DMS53 treated with DMSO at 0.1 percent for 48 hours (cell line): ENCODE measurements at regions not wholly inside any gene's neighbourhood (a gene's known extent, or its start where the extent isn't known, plus 50 kb on each side); places are given as distances from the start of the nearest gene placed in this dataset.
"Not testable (repeated sequence)": the region's sequence is repeated elsewhere in the genome, so short reads cannot be mapped to it uniquely, and the experiment has no call there.

Source experiments
- DNase-seq: peaks from one replicate; lab custom pipeline; 2025; ENCODE audit not compliant: unreplicated experiment; lab: John Stamatoyannopoulos, UW

DNA sequence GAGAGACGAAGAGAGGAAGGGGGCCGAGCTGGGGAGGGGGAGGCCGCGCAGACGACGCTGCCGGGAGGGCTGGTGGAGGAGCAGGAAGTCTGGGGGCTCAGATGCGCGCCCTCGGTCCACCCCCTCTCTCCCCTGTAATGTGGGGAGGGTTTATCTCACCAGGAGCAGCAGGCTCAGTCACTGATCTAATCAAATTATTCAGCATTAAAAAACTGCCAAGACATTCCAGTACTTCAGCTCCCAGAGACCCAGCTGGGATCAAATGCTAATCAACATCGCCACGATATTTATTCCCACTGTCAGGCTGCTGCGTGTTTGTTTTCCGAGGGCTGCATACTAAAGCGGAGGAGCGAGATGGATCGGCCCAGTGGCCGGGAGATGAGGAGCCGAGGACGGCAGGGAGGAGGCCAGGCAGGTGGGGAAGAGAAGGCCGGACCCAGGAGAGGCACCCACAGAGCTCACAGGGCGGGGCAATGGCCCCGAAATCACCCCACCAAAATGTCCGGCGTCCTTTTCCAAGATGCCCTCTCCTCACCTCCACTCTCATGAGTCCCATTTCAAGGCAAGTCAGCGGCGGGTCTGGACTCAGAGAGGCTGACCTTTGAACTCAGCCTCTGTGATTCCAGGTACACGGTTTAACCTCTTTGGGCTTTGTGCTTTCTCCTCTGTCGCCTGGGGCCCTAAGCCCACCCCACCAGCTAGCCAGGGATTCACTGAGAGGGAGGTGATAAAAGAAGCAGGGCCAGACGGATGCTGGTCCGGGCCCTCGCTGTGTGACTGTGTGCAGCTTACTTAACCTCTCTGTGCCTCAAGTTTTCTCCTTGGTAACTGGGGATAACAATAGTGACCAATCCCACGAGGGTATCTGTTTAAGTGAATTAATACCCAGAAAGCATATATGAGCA is 502.1 kb downstream of the MN1 start:
- no peak for DNase-seq

DNA sequence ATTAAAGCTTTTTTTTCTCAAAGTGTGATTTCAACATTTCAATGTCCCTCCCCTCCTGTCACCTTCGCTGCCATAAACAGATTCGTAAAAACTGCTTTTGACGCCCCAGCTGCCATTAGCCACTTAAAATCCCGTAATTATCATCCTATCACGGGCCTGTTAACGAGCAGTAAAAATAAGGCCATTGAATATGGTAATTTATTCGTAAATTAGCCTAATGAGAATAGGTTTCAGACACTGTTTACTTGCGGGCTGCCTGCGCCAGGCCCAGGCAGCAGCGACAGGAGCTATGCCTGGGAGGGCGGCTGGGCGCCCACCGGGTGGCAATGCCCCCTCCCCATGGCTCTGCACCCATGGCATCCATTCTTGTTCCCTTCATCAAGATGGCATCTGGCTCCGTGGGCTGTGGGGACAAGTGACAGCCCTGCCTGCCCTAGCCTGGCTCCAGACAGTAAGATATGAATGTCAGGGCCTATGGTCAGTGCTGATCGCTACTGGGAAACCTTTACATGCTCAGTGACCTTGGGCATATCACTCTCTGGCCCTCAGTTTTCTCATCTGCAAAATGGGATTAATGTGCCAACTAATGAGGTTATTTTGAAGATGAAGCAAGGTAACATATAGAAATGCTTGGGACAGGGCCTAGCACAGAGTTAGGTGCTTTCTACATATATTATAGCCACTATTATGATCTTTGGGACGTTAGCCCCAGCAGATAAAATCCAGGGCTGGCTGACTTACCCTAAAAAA is 500.8 kb downstream of the MN1 start:
- no peak for DNase-seq

GRCh38 chr22:27302501-27302900 is 499.1 kb downstream of the MN1 start:
- no peak for DNase-seq

GRCh38 chr22:27303718-27304117 is 497.8 kb downstream of the MN1 start:
- no peak for DNase-seq

DNA sequence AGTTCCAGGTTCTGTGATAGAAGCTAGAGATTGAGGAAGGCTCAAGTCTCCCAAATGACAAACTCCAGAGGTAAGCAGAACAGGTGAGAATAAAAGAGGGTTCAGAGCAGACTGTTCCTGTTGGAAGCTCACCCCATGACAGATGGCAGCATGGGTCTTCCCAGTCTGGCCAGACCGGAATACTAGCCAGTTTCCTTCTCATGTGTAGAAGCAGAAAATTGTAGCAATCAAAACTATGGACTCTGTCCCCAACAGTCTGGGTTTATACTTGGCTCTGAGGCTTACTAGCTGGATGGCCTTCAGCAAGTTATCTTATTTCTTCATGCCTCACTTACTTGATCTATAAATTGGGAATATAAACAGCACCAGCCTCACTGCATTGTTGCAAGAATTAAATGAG is 494.8 kb downstream of the MN1 start:
- DNase-seq: no peak

DNA sequence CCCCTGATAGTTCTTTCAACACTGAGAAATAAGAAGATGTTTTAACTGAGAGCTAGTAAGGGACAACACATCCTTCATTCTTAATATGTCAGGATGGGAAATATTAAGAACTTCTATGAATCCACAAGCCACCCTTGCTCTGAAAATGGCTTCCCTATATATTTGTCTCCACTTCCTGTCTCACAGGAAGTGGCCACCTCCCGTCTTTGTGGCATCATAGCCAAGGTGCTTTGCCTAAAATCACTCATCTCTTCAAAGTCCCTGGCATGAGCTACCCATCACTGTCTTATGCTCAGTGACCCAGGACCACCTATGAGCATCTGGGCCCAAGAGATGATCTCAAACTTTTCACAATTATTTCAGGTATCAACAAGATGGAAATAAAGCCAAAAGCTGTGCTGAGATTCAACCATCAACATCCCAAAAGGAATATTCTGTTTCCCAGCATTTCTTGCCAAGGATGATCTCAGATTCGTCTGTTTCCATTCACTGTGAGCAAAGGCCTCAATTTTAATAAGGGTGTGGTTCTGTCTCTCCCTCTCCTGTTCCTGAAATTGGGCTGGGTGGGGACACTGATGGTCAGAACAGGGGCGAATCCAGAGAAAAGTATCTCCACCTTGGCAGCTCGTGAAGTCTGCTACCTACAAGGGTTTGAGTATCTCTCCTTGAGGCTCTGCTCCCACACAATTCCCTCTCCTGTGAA is 493.9 kb downstream of the MN1 start:
- DNase-seq: no peak

GRCh38 chr22:27308513-27308912 is 493.0 kb downstream of the MN1 start:
- no peak for DNase-seq

- DNase-seq: no peak
These were observed 491.9 kb downstream of the MN1 start for GRCh38 chr22:27309697-27310096.

- DNase-seq: no peak
These were observed 490.4 kb downstream of the MN1 start for GRCh38 chr22:27310966-27311697.

GRCh38 chr22:27311698-27312550 is 489.6 kb downstream of the MN1 start:
- no peak for DNase-seq

- no peak for DNase-seq
These were observed 489.0 kb downstream of the MN1 start for GRCh38 chr22:27312565-27312964.

GRCh38 chr22:27312966-27313855 is 488.3 kb downstream of the MN1 start:
- DNase-seq: no peak

GRCh38 chr22:27314276-27314807 is 487.2 kb downstream of the MN1 start:
- DNase-seq: no peak

GRCh38 chr22:27315833-27316232 is 485.7 kb downstream of the MN1 start:
- DNase-seq: no peak

DNA sequence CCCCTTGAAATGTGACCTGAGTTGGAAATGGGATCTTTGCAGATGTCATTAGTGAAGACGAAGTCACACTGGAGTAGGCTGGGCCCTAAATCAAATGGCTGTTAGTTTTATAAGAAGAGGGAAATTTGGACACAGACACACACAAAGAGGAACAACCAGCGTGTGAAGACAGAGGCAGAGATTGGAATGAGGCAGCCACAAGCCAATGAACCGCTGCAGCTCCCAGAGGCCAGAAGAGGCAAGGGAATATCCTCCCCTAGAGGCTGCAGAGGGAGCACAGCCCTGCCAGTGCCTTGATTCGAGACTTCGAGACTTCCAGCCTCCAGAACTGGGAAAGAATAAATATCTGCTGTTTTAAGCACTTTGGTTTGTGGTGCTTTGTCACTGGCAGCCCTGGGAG is 484.5 kb downstream of the MN1 start:
- no peak for DNase-seq

GRCh38 chr22:27317971-27318428 is 483.6 kb downstream of the MN1 start:
- DNase-seq: no peak

DNA sequence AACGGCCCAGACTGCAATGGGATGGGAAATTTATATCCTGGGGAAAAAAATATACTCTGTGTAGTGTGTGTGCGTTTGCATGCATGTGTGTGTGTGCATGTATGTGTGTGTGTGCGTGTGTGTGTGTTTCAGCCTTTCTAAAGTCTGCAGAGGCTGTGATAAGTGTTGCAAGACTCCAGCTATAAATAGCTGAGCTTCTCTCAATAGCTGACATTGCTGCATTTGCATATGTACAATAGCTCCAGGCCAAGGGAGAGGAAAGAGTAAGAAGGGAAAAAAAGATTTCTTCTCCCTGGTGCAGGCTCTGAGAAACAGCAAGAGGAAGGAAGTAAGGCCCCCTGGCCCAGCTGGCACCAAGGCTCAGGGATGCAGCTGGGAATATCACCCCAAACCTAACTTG is 483.0 kb downstream of the MN1 start:
- no peak for DNase-seq

DNA sequence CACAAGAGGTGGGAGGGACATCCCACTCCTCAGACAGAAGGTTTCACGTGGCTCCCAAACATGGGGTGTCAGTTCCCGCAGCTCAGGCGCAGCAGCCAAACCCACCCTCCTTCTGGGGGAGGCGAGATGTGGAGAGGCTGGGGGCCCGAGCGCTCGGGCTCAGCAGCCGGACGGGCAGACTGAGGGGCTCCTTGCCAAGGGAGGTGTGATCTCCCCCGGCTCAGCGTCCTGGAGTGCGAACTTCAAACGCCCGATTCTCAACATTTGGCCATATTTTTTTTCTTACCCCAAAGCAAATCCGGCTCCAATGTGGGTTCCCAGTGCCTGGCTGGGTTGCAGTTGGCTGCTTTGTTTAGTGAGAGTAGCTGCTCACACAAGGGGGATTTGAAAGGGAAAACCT is 477.9 kb downstream of the MN1 start:
- DNase-seq: no peak

GRCh38 chr22:27324908-27325307 is 476.6 kb downstream of the MN1 start:
- not testable (repeated sequence) for DNase-seq
